ENCODE measurements at regions not wholly inside any gene's neighbourhood (a gene's known extent, or its start where the extent isn't known, plus 50 kb on each side); places are given as distances from the start of the nearest gene placed in this dataset.

GRCh38 chr1:82707681-82708080, 906.9 kb downstream of the ADGRL2 start:
- no peak for DNase-seq

GRCh38 chr1:82706741-82707140, 906.0 kb downstream of the ADGRL2 start:
- DNase-seq = no peak

- no peak for DNase-seq
Observed at GRCh38 chr1:82704966-82705365, 904.2 kb downstream of the ADGRL2 start.

GRCh38 chr1:82704393-82704792, 903.7 kb downstream of the ADGRL2 start:
- no peak for DNase-seq

- DNase-seq = no peak
Observed at GRCh38 chr1:82703951-82704350, 903.2 kb downstream of the ADGRL2 start.

- DNase-seq = no peak
Observed at GRCh38 chr1:82700476-82700875, 899.7 kb downstream of the ADGRL2 start.

- DNase-seq = no peak
Observed at GRCh38 chr1:82697965-82698364, 897.2 kb downstream of the ADGRL2 start.

GRCh38 chr1:82695443-82695842, 894.7 kb downstream of the ADGRL2 start:
- DNase-seq = no peak

- no peak for DNase-seq
Observed at GRCh38 chr1:82690411-82690810, 889.7 kb downstream of the ADGRL2 start.

- no peak for DNase-seq
Observed at GRCh38 chr1:82689217-82689616, 888.5 kb downstream of the ADGRL2 start.

- no peak for DNase-seq
Observed at GRCh38 chr1:82686774-82687173, 886.0 kb downstream of the ADGRL2 start.

GRCh38 chr1:82646888-82647287, 846.2 kb downstream of the ADGRL2 start:
- no peak for DNase-seq

- no peak for DNase-seq
Observed at GRCh38 chr1:82646336-82646735, 845.6 kb downstream of the ADGRL2 start.

- no peak for DNase-seq
Observed at GRCh38 chr1:82644186-82644915, 843.6 kb downstream of the ADGRL2 start.

GRCh38 chr1:82640352-82640751, 839.6 kb downstream of the ADGRL2 start:
- no peak for DNase-seq

- no peak for DNase-seq
Observed at GRCh38 chr1:82634266-82634665, 833.5 kb downstream of the ADGRL2 start.

GRCh38 chr1:82632155-82632554, 831.4 kb downstream of the ADGRL2 start:
- no peak for DNase-seq

- DNase-seq = no peak
Observed at GRCh38 chr1:82628887-82629286, 828.2 kb downstream of the ADGRL2 start.

GRCh38 chr1:82625537-82625936, 824.8 kb downstream of the ADGRL2 start:
- no peak for DNase-seq

- DNase-seq = no peak
Observed at GRCh38 chr1:82621076-82621475, 820.3 kb downstream of the ADGRL2 start.

GRCh38 chr1:82614090-82614489, 813.4 kb downstream of the ADGRL2 start:
- no peak for DNase-seq

- DNase-seq = no peak
Observed at GRCh38 chr1:82612986-82613385, 812.3 kb downstream of the ADGRL2 start.

- DNase-seq = no peak
Observed at GRCh38 chr1:82606546-82606945, 805.8 kb downstream of the ADGRL2 start.

- no peak for DNase-seq
Observed at GRCh38 chr1:82604524-82604923, 803.8 kb downstream of the ADGRL2 start.

GRCh38 chr1:82600314-82600713, 799.6 kb downstream of the ADGRL2 start:
- no peak for DNase-seq
